ENCODE measurements at regions not wholly inside any gene's neighbourhood (a gene's known extent, or its start where the extent isn't known, plus 50 kb on each side); places are given as distances from the start of the nearest gene placed in this dataset.

GRCh38 chr5:126315341-126315740, 107.9 kb upstream of the GRAMD2B start:
- Histone ChIP-seq H3K4me1 (ENCODE audit: low read depth) (no peaks in the 10 kb centered on the region), H3K9me3 (no peaks in the 10 kb centered on the region), H3K4me3 (no peak overlapping the region), H3K36me3 (ENCODE audit: low read depth) (no peaks in the 10 kb centered on the region)
- DNase-seq (no peak), ATAC-seq (no peak)
- no peak for TF ChIP-seq CTCF (IDR thresholded peaks at IDR 0.05)
- intact Hi-C loops (cut with DNase I, micrococcal nuclease): no loop called here

DNA sequence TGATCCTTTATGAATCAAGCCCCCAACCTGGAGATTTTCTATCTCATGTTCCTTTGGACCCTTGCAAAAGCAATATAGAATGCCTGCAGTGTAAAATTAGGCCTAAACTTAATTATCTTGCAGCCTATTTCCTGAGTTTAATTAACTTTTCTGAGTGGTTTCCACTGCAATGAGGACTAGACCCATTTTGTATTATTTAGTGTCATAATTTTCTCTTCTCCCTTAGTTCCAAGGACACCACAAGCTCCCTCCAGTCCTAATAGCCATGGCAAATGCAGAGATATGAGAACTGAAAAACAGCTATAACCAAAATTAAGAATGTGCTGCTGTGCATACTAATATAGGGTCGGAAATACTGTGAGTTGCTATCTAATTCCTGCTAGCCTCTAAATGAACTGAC, 90.9 kb upstream of the GRAMD2B start:
- TF ChIP-seq CTCF (IDR thresholded peaks at IDR 0.05): no peak
- H3K4me1 ChIP-seq (ENCODE audit: low read depth): no peaks in the 10 kb centered on the region
- DNase-seq (no peak), ATAC-seq (no peak)
- intact Hi-C loops (cut with DNase I, micrococcal nuclease): no loop called here
- no peaks in the 10 kb centered on the region for H3K36me3 ChIP-seq (ENCODE audit: low read depth)
- H3K4me3 ChIP-seq: no peak overlapping the region
- H3K9me3 ChIP-seq: no peaks in the 10 kb centered on the region

GRCh38 chr5:126334760-126335159, 88.4 kb upstream of the GRAMD2B start:
- DNase-seq (peak in 1 of 3 donors; percentile 13), ATAC-seq (peak; percentile 54)
- Histone ChIP-seq H3K9me3 (no peaks in the 10 kb centered on the region), H3K36me3 (ENCODE audit: low read depth) (no peaks in the 10 kb centered on the region), H3K4me1 (ENCODE audit: low read depth) (no peaks in the 10 kb centered on the region), H3K4me3 (no peak overlapping the region)
- TF ChIP-seq CTCF (IDR thresholded peaks at IDR 0.05): no peak
- intact Hi-C loops (cut with DNase I, micrococcal nuclease): loop anchor here in 1 of 2 donors (5.0 kb wide), 1 partner anchor 208 kb away; no protein-coding TSS in a partner anchor

DNA sequence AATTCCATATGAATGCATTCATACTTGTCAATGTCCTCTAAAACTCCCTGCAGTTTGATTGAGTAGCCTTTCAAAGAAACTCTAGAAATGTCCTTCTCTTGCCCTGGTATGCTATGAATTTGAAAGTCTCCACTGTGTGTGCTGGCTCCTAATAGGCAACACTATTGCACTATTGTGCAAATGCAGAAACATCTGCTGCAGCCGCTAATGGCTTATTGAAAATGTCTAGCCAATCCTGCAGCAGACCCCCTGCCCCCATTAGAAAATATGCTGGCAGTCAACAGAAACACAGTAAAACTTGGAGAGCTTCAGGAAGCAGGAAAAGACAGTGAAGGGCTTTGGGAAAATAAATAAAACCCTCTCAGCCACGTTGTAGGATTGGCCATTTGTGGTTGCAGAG, 87.3 kb upstream of the GRAMD2B start:
- TF ChIP-seq CTCF (IDR thresholded peaks at IDR 0.05): no peak
- Histone ChIP-seq H3K4me3 (no peak overlapping the region), H3K36me3 (ENCODE audit: low read depth) (no peaks in the 10 kb centered on the region), H3K9me3 (no peaks in the 10 kb centered on the region), H3K4me1 (ENCODE audit: low read depth) (no peaks in the 10 kb centered on the region)
- intact Hi-C loops (cut with DNase I, micrococcal nuclease): loop anchor here in 1 of 2 donors (5.0 kb wide), 1 partner anchor 206 kb away; no protein-coding TSS in a partner anchor
- DNase-seq (no peak), ATAC-seq (no peak)

GRCh38 chr5:126338635-126339034, 84.6 kb upstream of the GRAMD2B start:
- H3K9me3 ChIP-seq: no peaks in the 10 kb centered on the region
- peak in 1 of 3 donors; percentile 34 for DNase-seq
- no peak overlapping the region for H3K4me3 ChIP-seq
- ATAC-seq: peak; percentile 53
- no peak for TF ChIP-seq CTCF (IDR thresholded peaks at IDR 0.05)
- H3K36me3 ChIP-seq (ENCODE audit: low read depth): no peaks in the 10 kb centered on the region
- intact Hi-C loops (cut with DNase I, micrococcal nuclease): loop anchor here in 1 of 2 donors (5.0 kb wide), 1 partner anchor 204 kb away; no protein-coding TSS in a partner anchor
- H3K4me1 ChIP-seq (ENCODE audit: low read depth): no peaks in the 10 kb centered on the region

Data from mucosa of descending colon (tissue), 3 donors.